HL-60 (cell line): ENCODE measurements at regions not wholly inside any gene's neighbourhood (a gene's known extent, or its start where the extent isn't known, plus 50 kb on each side); places are given as distances from the start of the nearest gene placed in this dataset.

Experiments
- CTCF ChIP-seq: IDR thresholded peaks from one replicate; pipeline ENCODE4 v1.5.1; 2011; ENCODE audit warnings: low read length, control low read depth, inconsistent platforms; ENCODE audit not compliant: insufficient read depth
- GABPA ChIP-seq: IDR thresholded peaks from 2 replicates; pipeline ENCODE4 v1.6.1; 2012; ENCODE audit warnings: low read depth
- POLR2AphosphoS5 ChIP-seq: IDR thresholded peaks from 2 replicates; pipeline ENCODE4 v1.6.1; 2012; ENCODE audit warnings: low read depth
- REST ChIP-seq: IDR thresholded peaks from 2 replicates; pipeline ENCODE4 v1.6.1; 2012; ENCODE audit warnings: low read depth; ENCODE audit not compliant: insufficient replicate concordance
- SPI1 ChIP-seq: IDR thresholded peaks from 2 replicates; pipeline ENCODE4 v1.6.1; 2012; ENCODE audit warnings: low read depth, mild to moderate bottlenecking, borderline replicate concordance

- no peak for TF ChIP-seq REST
- no peak for TF ChIP-seq CTCF
- no peak for TF ChIP-seq SPI1
- TF ChIP-seq POLR2AphosphoS5, result no peak
- no peak for TF ChIP-seq GABPA
Measured at GRCh38 chr5:1634337-1634661, 110.5 kb upstream of the LPCAT1 start.
